Loucy (cell line): ENCODE measurements at regions not wholly inside any gene's neighbourhood (a gene's known extent, or its start where the extent isn't known, plus 50 kb on each side); places are given as distances from the start of the nearest gene placed in this dataset.

ENCODE experiments used
- H2AFZ ChIP-seq: fragments of 200-600 bp; sonication (generic); 2 replicates; pipeline ENCODE4 v1.6.0; 2016; ENCODE audit warnings: antibody characterized with exemption, mild to moderate bottlenecking, low read length, moderate library complexity
- H3F3A ChIP-seq: fragments of 200-600 bp; 2 replicates; pipeline ENCODE4 v1.6.0; 2016; ENCODE audit warnings: antibody characterized with exemption, low read depth, mild to moderate bottlenecking
- H3K27me3 ChIP-seq: fragments of 200-600 bp; sonication (generic); 2 replicates; pipeline ENCODE4 v1.6.1; 2014; ENCODE audit warnings: low read length, mild to moderate bottlenecking; ENCODE audit not compliant: insufficient read depth, poor library complexity, severe bottlenecking
- H3K36me3 ChIP-seq: fragments of 200-600 bp; sonication (generic); 2 replicates; pipeline ENCODE4 v1.6.1; 2016; ENCODE audit warnings: low read length; ENCODE audit not compliant: insufficient read depth
- H3K4me1 ChIP-seq: fragments of 200-600 bp; sonication (generic); 2 replicates; pipeline ENCODE4 v1.5.1; 2014; ENCODE audit warnings: low read length, mild to moderate bottlenecking; ENCODE audit not compliant: insufficient read depth, poor library complexity, severe bottlenecking
- H3K4me2 ChIP-seq: fragments of 200-600 bp; sonication (generic); 2 replicates; pipeline ENCODE4 v1.6.0; 2014; ENCODE audit warnings: antibody characterized with exemption, low read length, low read depth, mild to moderate bottlenecking; ENCODE audit not compliant: poor library complexity, severe bottlenecking
- H3K4me3 ChIP-seq: fragments of 200-600 bp; sonication (generic); 2 replicates; pipeline ENCODE4 v1.5.1; 2014; ENCODE audit warnings: low read length, mild to moderate bottlenecking, mixed read lengths; ENCODE audit not compliant: poor library complexity, severe bottlenecking
- H3K79me2 ChIP-seq: fragments of 200-600 bp; sonication (generic); 2 replicates; pipeline ENCODE4 v1.6.1; 2014; ENCODE audit warnings: low read length; ENCODE audit not compliant: insufficient read depth
- H3K9ac ChIP-seq: fragments of 200-600 bp; sonication (generic); 2 replicates; pipeline ENCODE4 v1.6.0; 2014; ENCODE audit warnings: mild to moderate bottlenecking, low read depth, low read length, moderate library complexity; ENCODE audit not compliant: poor library complexity, severe bottlenecking
- H3K9me2 ChIP-seq: fragments of 200-600 bp; sonication (generic); replicated peaks from 2 replicates; pipeline ENCODE4 v1.6.1; 2016; ENCODE audit warnings: low read depth, low read length, mixed read lengths
- H3K9me3 ChIP-seq: fragments of 200-600 bp; sonication (generic); 2 replicates; pipeline ENCODE4 v1.6.1; 2014; ENCODE audit warnings: mild to moderate bottlenecking, antibody characterized with exemption, low read length, low read depth; ENCODE audit not compliant: insufficient read depth
- H4K20me1 ChIP-seq: fragments of 200-600 bp; sonication (generic); 2 replicates; pipeline ENCODE4 v1.6.0; 2014; ENCODE audit warnings: antibody characterized with exemption, low read length, mild to moderate bottlenecking; ENCODE audit not compliant: insufficient read depth, poor library complexity, severe bottlenecking
- CTCF ChIP-seq: fragments of 200-600 bp; sonication (generic); conservative IDR thresholded peaks from 2 replicates; pipeline ENCODE4 v1.5.1; 2014; ENCODE audit warnings: mild to moderate bottlenecking, antibody characterized with exemption, low read length
- EZH2phosphoT487 ChIP-seq: fragments of 200-600 bp; IDR thresholded peaks from 2 replicates; pipeline ENCODE4 v1.6.1; 2018; ENCODE audit warnings: antibody characterized with exemption, mild to moderate bottlenecking, moderate library complexity, borderline replicate concordance

- no peak for TF ChIP-seq CTCF
- TF ChIP-seq EZH2phosphoT487: no peak
- Histone ChIP-seq H3K4me1 (peaks cover 4% of the 10 kb centered on the region), H3K4me2 (no peak overlapping the region), H3K27me3 (no peaks in the 10 kb centered on the region), H3F3A (no peaks in the 10 kb centered on the region), H3K36me3 (no peaks in the 10 kb centered on the region), H3K9ac (no peak overlapping the region), H3K4me3 (no peak overlapping the region), H4K20me1 (no peaks in the 10 kb centered on the region), H2AFZ (no peak overlapping the region; the same call in 1 of the 2 replicates), H3K79me2 (no peaks in the 10 kb centered on the region), H3K9me2 (no peaks in the 10 kb centered on the region), H3K9me3 (peaks cover 8% of the 10 kb centered on the region; the same call in 1 of the 2 replicates)
Measured at GRCh38 chr14:97618917-97619690, 821.9 kb downstream of the VRK1 start.

GRCh38 chr14:97620066-97620465 lies 822.9 kb downstream of the VRK1 start:
- Histone ChIP-seq H3K9me3 (peaks cover 5% of the 10 kb centered on the region; the same call in 1 of the 2 replicates), H3K36me3 (no peaks in the 10 kb centered on the region), H3K27me3 (no peaks in the 10 kb centered on the region), H3K4me3 (peak overlapping the region; percentile 33), H3K4me1 (peaks cover 4% of the 10 kb centered on the region), H3K9me2 (no peaks in the 10 kb centered on the region), H3K79me2 (no peaks in the 10 kb centered on the region), H2AFZ (peak overlapping the region; percentile 32; the same call in 1 of the 2 replicates), H3F3A (no peaks in the 10 kb centered on the region), H3K9ac (no peak overlapping the region), H4K20me1 (no peaks in the 10 kb centered on the region), H3K4me2 (peak overlapping the region; percentile 33)
- TF ChIP-seq CTCF (no peak), EZH2phosphoT487 (no peak)

- Histone ChIP-seq H3F3A (no peaks in the 10 kb centered on the region), H3K79me2 (no peaks in the 10 kb centered on the region), H3K9me2 (no peaks in the 10 kb centered on the region), H3K4me3 (no peak overlapping the region), H2AFZ (no peak overlapping the region), H3K9me3 (no peaks in the 10 kb centered on the region), H3K27me3 (no peaks in the 10 kb centered on the region), H3K4me1 (peaks cover 4% of the 10 kb centered on the region), H3K9ac (no peak overlapping the region), H3K36me3 (no peaks in the 10 kb centered on the region), H4K20me1 (no peaks in the 10 kb centered on the region), H3K4me2 (no peak overlapping the region)
- TF ChIP-seq CTCF (no peak), EZH2phosphoT487 (no peak)
Measured at GRCh38 chr14:97624985-97625384, 827.8 kb downstream of the VRK1 start.
